Spleen (tissue), 7 donors: ENCODE measurements at regions not wholly inside any gene's neighbourhood (a gene's known extent, or its start where the extent isn't known, plus 50 kb on each side); places are given as distances from the start of the nearest gene placed in this dataset.
"Not testable (repeated sequence)": the region's sequence is repeated elsewhere in the genome, so short reads cannot be mapped to it uniquely, and the experiment has no call there.

ENCODE experiments used
- CTCF ChIP-seq, 11 experiments: fragments of 200-600 bp in 7 of 11; fragments of 450-650 bp in 4 of 11; sonication (generic) in 4 of 11; IDR thresholded peaks in 8 of 11; conservative IDR thresholded peaks in 3 of 11; 1 replicate in 7 of 11; 2 replicates in 4 of 11; pipeline versions ENCODE4 v1.4.0 to v1.8.0; 2016 to 2021; ENCODE audit warnings: antibody characterized with exemption in 11 of 11, inconsistent platforms in 4 of 11, mild to moderate bottlenecking in 1 of 11
- POLR2A ChIP-seq, 3 donors: fragments of 450-650 bp; IDR thresholded peaks; one replicate each; pipeline ENCODE4 v1.5.1; 2017; ENCODE audit warnings: antibody characterized with exemption in 3 of 3, mild to moderate bottlenecking in 1 of 3
- POLR2AphosphoS5 ChIP-seq, 3 donors: sonication (generic); formaldehyde crosslinking; IDR thresholded peaks; one replicate each; pipeline ENCODE4 v1.5.1; 2017; ENCODE audit warnings: antibody characterized with exemption in 3 of 3
- donor health status: DM: no; HTN: no; CAD: no; lungs with moderate emphysema.
- donor health status: DM: no; HTN: no; CAD: no.
- donor health status: DM: no; HTN: no; CAD: no.

DNA sequence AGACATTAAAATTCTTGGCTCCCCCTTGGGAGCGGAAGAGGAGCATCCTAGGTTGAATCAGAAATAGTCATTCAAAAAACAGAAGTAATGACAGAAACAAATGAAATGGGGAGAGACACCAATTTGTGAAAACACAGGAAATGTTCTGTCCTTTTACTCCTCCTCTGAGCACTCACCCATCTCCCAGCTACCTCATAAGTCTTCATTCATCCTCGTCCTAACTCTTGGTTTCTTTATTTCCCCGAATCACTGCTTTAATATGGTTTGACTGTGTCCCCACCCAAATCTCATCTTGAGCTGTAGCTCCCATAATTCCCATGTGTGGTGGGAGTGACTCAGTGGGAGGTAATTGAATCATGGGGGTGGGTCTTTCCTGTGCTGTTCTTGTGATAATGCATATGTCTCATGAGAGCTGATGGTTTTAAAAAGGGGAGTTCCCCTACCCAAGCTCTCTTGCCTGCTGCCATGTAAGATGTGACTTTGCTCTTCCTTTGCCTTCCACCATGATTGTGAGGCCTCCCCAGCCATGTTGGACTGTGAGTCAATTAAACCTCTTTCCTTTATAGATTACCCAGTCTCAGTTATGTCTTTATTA is 579.7 kb upstream of the CBLB start:
- TF ChIP-seq CTCF (IDR thresholded peaks at IDR 0.05 in 8 of 11, conservative IDR thresholded peaks at IDR 0.05 in 3 of 11); POLR2AphosphoS5 (IDR thresholded peaks at IDR 0.05); POLR2A (IDR thresholded peaks at IDR 0.05): not testable (repeated sequence)
